ENCODE measurements at regions not wholly inside any gene's neighbourhood (a gene's known extent, or its start where the extent isn't known, plus 50 kb on each side); places are given as distances from the start of the nearest gene placed in this dataset.
"Not testable (repeated sequence)": the region's sequence is repeated elsewhere in the genome, so short reads cannot be mapped to it uniquely, and the experiment has no call there.

- peak; percentile 73 for DNase-seq
Measured at GRCh38 chr14:58961045-58961731, 227.3 kb upstream of the DAAM1 start.

GRCh38 chr14:58963873-58964597, 224.4 kb upstream of the DAAM1 start:
- DNase-seq = no peak

- no peak for DNase-seq
Measured at GRCh38 chr14:58964598-58964928, 223.9 kb upstream of the DAAM1 start.

GRCh38 chr14:58965601-58966000, 222.9 kb upstream of the DAAM1 start:
- no peak for DNase-seq

GRCh38 chr14:58966997-58967396, 221.5 kb upstream of the DAAM1 start:
- DNase-seq = no peak

GRCh38 chr14:58969951-58970751, 218.3 kb upstream of the DAAM1 start:
- DNase-seq = no peak

GRCh38 chr14:58972233-58973017, 216.0 kb upstream of the DAAM1 start:
- no peak for DNase-seq

- DNase-seq = no peak
Measured at GRCh38 chr14:58977366-58977765, 211.1 kb upstream of the DAAM1 start.

- peak; percentile 51 for DNase-seq
Measured at GRCh38 chr14:58978343-58978742, 210.1 kb upstream of the DAAM1 start.

GRCh38 chr14:58979325-58979724, 209.1 kb upstream of the DAAM1 start:
- DNase-seq = no peak

- no peak for DNase-seq
Measured at GRCh38 chr14:58981840-58982239, 206.6 kb upstream of the DAAM1 start.

GRCh38 chr14:58985786-58986185, 202.7 kb upstream of the DAAM1 start:
- no peak for DNase-seq

- no peak for DNase-seq
Measured at GRCh38 chr14:58987591-58987990, 200.9 kb upstream of the DAAM1 start.

- DNase-seq = no peak
Measured at GRCh38 chr14:58992935-58993334, 195.5 kb upstream of the DAAM1 start.

GRCh38 chr14:58994130-58994529, 194.3 kb upstream of the DAAM1 start:
- DNase-seq = no peak

GRCh38 chr14:59004012-59004411, 184.5 kb upstream of the DAAM1 start:
- no peak for DNase-seq

GRCh38 chr14:59006179-59006578, 182.3 kb upstream of the DAAM1 start:
- not testable (repeated sequence) for DNase-seq

- no peak for DNase-seq
Measured at GRCh38 chr14:59009967-59010366, 178.5 kb upstream of the DAAM1 start.

GRCh38 chr14:59013672-59014298, 174.7 kb upstream of the DAAM1 start:
- no peak for DNase-seq

GRCh38 chr14:59015482-59015881, 173.0 kb upstream of the DAAM1 start:
- DNase-seq = no peak

- DNase-seq = no peak
Measured at GRCh38 chr14:59017285-59017965, 171.0 kb upstream of the DAAM1 start.

- no peak for DNase-seq
Measured at GRCh38 chr14:59018460-59018859, 170.0 kb upstream of the DAAM1 start.

Measured in femur (tissue), 1 donor.